ENCODE measurements at regions not wholly inside any gene's neighbourhood (a gene's known extent, or its start where the extent isn't known, plus 50 kb on each side); places are given as distances from the start of the nearest gene placed in this dataset.

GRCh38 chrX:7514871-7515599, 327.9 kb upstream of the VCX start:
- no peak for TF ChIP-seq YY1 (IDR thresholded peaks at IDR 0.05; ENCODE audit: insufficient read depth, insufficient read length)
- no peak for TF ChIP-seq ZNF274 (IDR thresholded peaks at IDR 0.05; ENCODE audit: low read depth, low read length)
